PC-3 (cell line): ENCODE measurements at regions not wholly inside any gene's neighbourhood (a gene's known extent, or its start where the extent isn't known, plus 50 kb on each side); places are given as distances from the start of the nearest gene placed in this dataset.

Experiments used
- ATAC-seq: fragments of 200-7000 bp; cut with Tn5 transposase; 2 replicates; pipeline ENCODE4 v1.9.1; 2020; ENCODE audit warnings: mild to moderate bottlenecking, moderate library complexity
- BruUV-seq: library from RNA; stranded (reverse); fragments of 400-500 nt; replicated peaks from 2 replicates; lab custom pipeline; 2021; lab: Mats Ljungman, UMichigan
- CTCF ChIA-PET: fragments of 300-600 bp; sonication (Branson Sonifier 250); formaldehyde crosslinking; loops from one replicate; lab custom pipeline; 2022; ENCODE audit warnings: antibody characterized with exemption; lab: Charles Lee
- POLR2A ChIA-PET: fragments of 300-600 bp; sonication (Branson Sonifier 250); formaldehyde crosslinking; loops from one replicate; lab custom pipeline; 2022; ENCODE audit warnings: antibody characterized with exemption; ENCODE audit not compliant: unreplicated experiment; lab: Charles Lee
- DNase-seq: peaks from one replicate; pipeline ENCODE4 v3.0.0-alpha.2; 2015
- H2AFZ ChIP-seq: fragments of 300-600 bp; sonication (generic); 2 replicates; pipeline ENCODE4 v1.6.0; 2016; ENCODE audit warnings: antibody characterized with exemption, low read length
- H3F3A ChIP-seq: fragments of 300-600 bp; sonication (generic); one replicate; pipeline ENCODE4 v1.6.0; 2017; ENCODE audit warnings: antibody characterized with exemption, low read length, control low read depth, mild to moderate bottlenecking; ENCODE audit not compliant: unreplicated experiment
- H3K27ac ChIP-seq: fragments of 300-600 bp; sonication (generic); 2 replicates; pipeline ENCODE4 v1.5.1; 2016; ENCODE audit warnings: mild to moderate bottlenecking, low read length
- H3K27me3 ChIP-seq: fragments of 300-600 bp; sonication (generic); 2 replicates; pipeline ENCODE4 v1.6.1; 2016; ENCODE audit warnings: low read length, mixed read lengths
- H3K36me3 ChIP-seq: fragments of 300-600 bp; sonication (generic); 2 replicates; pipeline ENCODE4 v1.6.1; 2016; ENCODE audit warnings: low read depth, mixed run types, low read length, mixed read lengths
- H3K4me1 ChIP-seq: fragments of 300-600 bp; sonication (generic); 2 replicates; pipeline ENCODE4 v1.5.1; 2016; ENCODE audit warnings: low read length; ENCODE audit not compliant: insufficient read depth
- H3K4me2 ChIP-seq: fragments of 300-600 bp; sonication (generic); 2 replicates; pipeline ENCODE4 v1.6.0; 2016; ENCODE audit warnings: low read length
- H3K4me3 ChIP-seq: fragments of 300-600 bp; sonication (generic); 2 replicates; pipeline ENCODE4 v1.5.1; 2016; ENCODE audit warnings: mild to moderate bottlenecking, low read length, mixed read lengths
- H3K79me2 ChIP-seq: fragments of 300-600 bp; sonication (generic); 2 replicates; pipeline ENCODE4 v1.6.1; 2017; ENCODE audit warnings: low read length, mixed read lengths
- H3K9ac ChIP-seq: fragments of 300-600 bp; sonication (generic); 2 replicates; pipeline ENCODE4 v1.6.0; 2016; ENCODE audit warnings: mild to moderate bottlenecking, low read length
- H3K9me2 ChIP-seq: fragments of 300-600 bp; sonication (generic); replicated peaks from 2 replicates; pipeline ENCODE4 v1.6.1; 2016; ENCODE audit warnings: mixed run types, low read length, mixed read lengths
- H3K9me3 ChIP-seq: fragments of 300-600 bp; sonication (generic); 2 replicates; pipeline ENCODE4 v1.6.1; 2016; ENCODE audit warnings: low read length, mixed read lengths
- H4K20me1 ChIP-seq: fragments of 300-600 bp; sonication (generic); 2 replicates; pipeline ENCODE4 v1.6.1; 2016; ENCODE audit warnings: low read length, mixed read lengths
- CTCF ChIP-seq: fragments of 300-600 bp; sonication (generic); conservative IDR thresholded peaks from 2 replicates; pipeline ENCODE4 v1.5.1; 2017; ENCODE audit warnings: antibody characterized with exemption, low read depth, mild to moderate bottlenecking, low read length
- EZH2 ChIP-seq: fragments of 300-600 bp; sonication (generic); IDR thresholded peaks from one replicate; pipeline ENCODE4 v1.6.1; 2017; ENCODE audit warnings: antibody characterized with exemption, mild to moderate bottlenecking, low read length; ENCODE audit not compliant: unreplicated experiment
- EZH2phosphoT487 ChIP-seq: fragments of 300-600 bp; sonication (generic); IDR thresholded peaks from 2 replicates; pipeline ENCODE4 v1.6.1; 2018; ENCODE audit warnings: mild to moderate bottlenecking, antibody characterized with exemption, low read length, borderline replicate concordance
- intact Hi-C: fragments of 100-400 bp; cut with micrococcal nuclease; formaldehyde crosslinking; loops from 2 replicates; pipeline ENCODE4 v1.9.0; 2023

GRCh38 chr7:97270280-97270679, 152.8 kb downstream of the SDHAF3 start:
- DNase-seq (no peak), ATAC-seq (no peak)
- no TSS peak for BruUV-seq
- Histone ChIP-seq H4K20me1 (no peaks in the 10 kb centered on the region), H3K79me2 (no peaks in the 10 kb centered on the region), H3F3A (no peaks in the 10 kb centered on the region), H2AFZ (no peak overlapping the region), H3K27ac (no peak overlapping the region), H3K27me3 (peaks cover 34% of the 10 kb centered on the region), H3K4me1 (no peaks in the 10 kb centered on the region), H3K9ac (no peak overlapping the region), H3K4me3 (no peak overlapping the region), H3K36me3 (no peaks in the 10 kb centered on the region), H3K9me2 (no peaks in the 10 kb centered on the region), H3K9me3 (no peaks in the 10 kb centered on the region), H3K4me2 (no peak overlapping the region)
- ChIA-PET CTCF (no interaction called here), POLR2A (no interaction called here)
- intact Hi-C loops = no loop called here
- no peak for TF ChIP-seq CTCF
- TF ChIP-seq EZH2phosphoT487 = no peak
- no peak for TF ChIP-seq EZH2

- ATAC-seq (no peak), DNase-seq (no peak)
- ChIA-PET CTCF (no interaction called here), POLR2A (no interaction called here)
- Histone ChIP-seq H3K4me1 (no peaks in the 10 kb centered on the region), H3K79me2 (no peaks in the 10 kb centered on the region), H3K9me2 (no peaks in the 10 kb centered on the region), H3K36me3 (no peaks in the 10 kb centered on the region), H3K9ac (no peak overlapping the region), H2AFZ (no peak overlapping the region), H3K4me2 (no peak overlapping the region), H3F3A (no peaks in the 10 kb centered on the region), H3K27ac (no peak overlapping the region), H3K9me3 (no peaks in the 10 kb centered on the region), H4K20me1 (no peaks in the 10 kb centered on the region), H3K27me3 (peaks cover 34% of the 10 kb centered on the region), H3K4me3 (no peak overlapping the region)
- BruUV-seq = no TSS peak
- intact Hi-C loops = no loop called here
- TF ChIP-seq CTCF (no peak), EZH2 (no peak), EZH2phosphoT487 (no peak)
Measured at GRCh38 chr7:97271619-97272018, 154.1 kb downstream of the SDHAF3 start.

DNA sequence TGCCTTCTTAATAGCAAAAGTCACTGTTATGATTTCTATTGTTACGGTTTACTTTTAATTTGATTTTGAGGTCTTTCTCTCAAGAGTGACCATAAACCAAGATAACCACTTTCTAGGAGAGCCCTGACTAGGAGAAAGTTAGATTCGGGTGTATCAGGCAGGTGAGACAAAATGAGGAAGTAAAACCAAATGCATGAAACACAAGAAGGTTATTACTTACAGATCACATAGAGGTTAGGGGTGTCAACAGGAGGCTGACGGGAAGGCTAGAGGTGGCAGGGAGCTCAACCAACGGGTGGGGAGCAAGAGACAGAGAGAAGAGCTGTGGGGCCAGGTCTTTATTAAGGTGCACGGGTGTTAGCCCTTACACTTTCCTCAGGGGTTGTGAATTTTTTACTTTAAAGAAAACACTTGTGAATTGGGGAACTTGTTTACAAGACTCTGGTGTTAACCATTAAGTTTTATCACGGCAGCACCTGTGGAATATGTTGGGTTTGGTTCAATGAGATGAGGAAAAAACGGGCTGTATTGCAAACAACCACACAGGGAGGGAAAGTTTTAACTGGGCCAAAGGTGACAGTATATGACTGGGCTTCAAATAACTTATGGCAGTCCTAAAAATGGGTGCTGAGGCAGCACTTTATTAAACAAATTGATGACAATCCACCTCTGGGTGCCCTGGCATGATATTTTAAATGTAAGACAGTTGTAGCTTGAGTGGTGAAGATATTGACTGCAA, 154.9 kb downstream of the SDHAF3 start:
- no peak overlapping the region for H3K27ac ChIP-seq
- BruUV-seq = no TSS peak
- H3K9me3 ChIP-seq = no peaks in the 10 kb centered on the region
- no peaks in the 10 kb centered on the region for H4K20me1 ChIP-seq
- H3K36me3 ChIP-seq = no peaks in the 10 kb centered on the region
- H3K4me2 ChIP-seq = no peak overlapping the region
- no peak for TF ChIP-seq EZH2phosphoT487
- no peak overlapping the region for H3K9ac ChIP-seq
- POLR2A ChIA-PET = no interaction called here
- no peak overlapping the region for H2AFZ ChIP-seq
- H3K9me2 ChIP-seq = no peaks in the 10 kb centered on the region
- ATAC-seq = no peak
- H3F3A ChIP-seq = no peaks in the 10 kb centered on the region
- CTCF ChIA-PET = no interaction called here
- peaks cover 34% of the 10 kb centered on the region for H3K27me3 ChIP-seq
- DNase-seq = no peak
- no peaks in the 10 kb centered on the region for H3K4me1 ChIP-seq
- H3K4me3 ChIP-seq = no peak overlapping the region
- intact Hi-C loops = no loop called here
- no peaks in the 10 kb centered on the region for H3K79me2 ChIP-seq
